Small intestine (tissue), 7 donors: ENCODE measurements at regions not wholly inside any gene's neighbourhood (a gene's known extent, or its start where the extent isn't known, plus 50 kb on each side); places are given as distances from the start of the nearest gene placed in this dataset.
"Not testable (repeated sequence)": the region's sequence is repeated elsewhere in the genome, so short reads cannot be mapped to it uniquely, and the experiment has no call there.

Source experiments
- DNase-seq, 2 donors: peaks; one replicate each; pipeline versions ENCODE4 v3.0.0 to v3.0.0-alpha.2; 2013
- FAIRE-seq: peaks from 2 replicates; lab custom pipeline; 2012; peaks lifted over from hg19 to GRCh38; lab: Jason Lieb, UNC
- H3K27ac ChIP-seq, 3 donors: one replicate each; pipeline ENCODE4 v1.5.1; 2013; ENCODE audit warnings: low read length in 2 of 3, mild to moderate bottlenecking in 2 of 3, control low read depth in 1 of 3, inconsistent platforms in 1 of 3, low read depth in 1 of 3, moderate library complexity in 1 of 3
- H3K27me3 ChIP-seq, 3 donors: one replicate each; pipeline ENCODE4 v1.6.1; 2013; ENCODE audit warnings: low read length in 3 of 3, inconsistent platforms in 1 of 3; ENCODE audit not compliant: control insufficient read depth in 3 of 3, insufficient read depth in 3 of 3
- H3K36me3 ChIP-seq, 3 donors: one replicate each; pipeline ENCODE4 v1.6.1; 2013; ENCODE audit warnings: low read length in 3 of 3, inconsistent platforms in 1 of 3, low read depth in 1 of 3, mild to moderate bottlenecking in 1 of 3, moderate library complexity in 1 of 3; ENCODE audit not compliant: control insufficient read depth in 3 of 3, insufficient read depth in 2 of 3
- H3K4me1 ChIP-seq, 3 donors: one replicate each; pipeline ENCODE4 v1.6.1; 2013; ENCODE audit warnings: low read length in 2 of 3, inconsistent platforms in 1 of 3, low read depth in 1 of 3, mild to moderate bottlenecking in 1 of 3, moderate library complexity in 1 of 3; ENCODE audit not compliant: control insufficient read depth in 3 of 3, insufficient read depth in 2 of 3
- H3K4me3 ChIP-seq, 3 donors: one replicate each; pipeline ENCODE4 v1.5.1; 2013; ENCODE audit warnings: low read length in 3 of 3, control low read depth in 1 of 3, inconsistent platforms in 1 of 3, low read depth in 1 of 3, mild to moderate bottlenecking in 1 of 3, moderate library complexity in 1 of 3
- H3K9me3 ChIP-seq, 2 donors: one replicate each; pipeline ENCODE4 v1.6.1; 2013; ENCODE audit warnings: low read depth in 1 of 2, low read length in 1 of 2; ENCODE audit not compliant: control insufficient read depth in 2 of 2, insufficient read depth in 1 of 2
- WGBS, 3 donors: extraction: QIAGEN DNeasy Blood & Tissue Kit; methylation state at CpG; one replicate each; pipeline ENCODE4 v1.1.7; 2013; 5-methylcytosine and 5-hydroxymethylcytosine counted together
- donor health status: healthy with polysubstance abuse.
- donor health status: control.
- donor health status: control.
- donor health status: Bipolar disorder and iron deficiency.
- donor health status: healthy.

DNA sequence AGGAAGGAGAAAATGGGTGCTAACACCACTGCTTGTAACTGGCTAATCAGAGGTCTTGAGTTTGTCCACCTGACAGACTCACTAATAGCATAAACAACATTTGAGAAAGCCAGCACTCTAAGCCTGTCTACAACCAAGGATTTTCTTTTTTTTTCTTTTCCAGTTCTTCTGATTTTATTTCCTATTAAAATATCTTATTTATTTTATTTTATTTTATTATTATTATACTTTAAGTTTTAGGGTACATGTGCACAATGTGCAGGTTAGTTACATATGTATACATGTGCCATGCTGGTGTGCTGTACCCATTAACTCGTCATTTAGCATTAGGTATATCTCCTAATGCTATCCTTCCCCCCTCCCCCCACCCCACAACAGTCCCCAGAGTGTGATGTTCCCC lies 888.6 kb upstream of the ARRDC3 start:
- H3K4me1 ChIP-seq, H3K27me3 ChIP-seq, H3K27ac ChIP-seq, DNase-seq, H3K36me3 ChIP-seq, H3K4me3 ChIP-seq, H3K9me3 ChIP-seq, FAIRE-seq: not testable (repeated sequence)
- 13 to 64% methylated on average over 1 of the region's 1 CpG; no CpG with 5 or more reads in 1 of the 3 donors for WGBS, 3 donors

DNA sequence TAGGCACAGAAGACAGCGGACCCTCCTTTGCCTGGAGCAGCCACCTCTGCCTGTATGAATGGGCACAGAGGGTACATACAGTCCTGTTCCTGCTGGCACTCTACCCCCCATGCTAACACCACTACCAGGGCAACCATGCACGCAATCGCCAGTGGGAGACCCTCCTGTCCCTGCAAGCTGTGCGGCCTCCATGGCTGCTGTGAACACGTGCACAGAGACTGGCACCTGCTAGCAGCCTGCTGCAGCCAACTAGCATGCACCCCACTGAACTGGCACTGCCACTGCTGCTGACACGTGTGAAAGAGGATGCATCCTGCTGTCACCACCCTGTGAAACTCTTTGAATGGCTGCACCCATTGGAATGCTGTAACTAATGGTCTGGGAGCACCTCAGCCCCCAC lies 885.2 kb upstream of the ARRDC3 start:
- H3K4me3 ChIP-seq: no peak overlapping the region
- H3K36me3 ChIP-seq: no peaks in the 10 kb centered on the region
- no peak for FAIRE-seq
- 81 to 85% (median 82%) methylated on average over 6 of the region's 6 CpGs for WGBS, 3 donors
- no peak for DNase-seq
- no peak overlapping the region for H3K27ac ChIP-seq
- no peaks in the 10 kb centered on the region for H3K27me3 ChIP-seq
- H3K4me1 ChIP-seq: no peaks in the 10 kb centered on the region
- no peaks in the 10 kb centered on the region for H3K9me3 ChIP-seq

DNA sequence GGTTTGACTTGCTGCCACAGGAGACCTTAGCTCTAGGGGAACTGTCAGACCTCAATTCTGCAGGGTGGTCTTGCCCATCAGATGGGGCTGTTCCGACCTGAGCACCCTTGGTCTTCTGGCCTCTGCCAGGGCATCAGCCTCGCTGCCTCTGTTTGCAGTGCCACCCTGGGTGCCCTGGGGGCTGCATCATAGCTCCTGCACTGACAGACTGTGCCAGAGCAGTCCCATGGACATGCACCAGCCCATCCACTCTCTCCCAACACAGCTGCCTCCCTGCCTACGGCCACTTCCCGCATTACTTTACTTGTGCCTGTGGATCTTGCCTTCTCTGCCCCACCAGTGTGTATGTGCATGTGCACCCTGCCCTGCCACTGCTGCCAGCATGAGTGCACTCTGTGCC lies 884.7 kb upstream of the ARRDC3 start:
- Histone ChIP-seq H3K27ac (no peak overlapping the region), H3K4me3 (no peak overlapping the region), H3K36me3 (no peaks in the 10 kb centered on the region), H3K4me1 (no peaks in the 10 kb centered on the region), H3K27me3 (no peaks in the 10 kb centered on the region), H3K9me3 (no peaks in the 10 kb centered on the region)
- 78 to 88% (median 82%) methylated on average over 4 of the region's 4 CpGs for whole genome bisulfite sequencing, 3 donors
- FAIRE-seq (no peak), DNase-seq (no peak)

DNA sequence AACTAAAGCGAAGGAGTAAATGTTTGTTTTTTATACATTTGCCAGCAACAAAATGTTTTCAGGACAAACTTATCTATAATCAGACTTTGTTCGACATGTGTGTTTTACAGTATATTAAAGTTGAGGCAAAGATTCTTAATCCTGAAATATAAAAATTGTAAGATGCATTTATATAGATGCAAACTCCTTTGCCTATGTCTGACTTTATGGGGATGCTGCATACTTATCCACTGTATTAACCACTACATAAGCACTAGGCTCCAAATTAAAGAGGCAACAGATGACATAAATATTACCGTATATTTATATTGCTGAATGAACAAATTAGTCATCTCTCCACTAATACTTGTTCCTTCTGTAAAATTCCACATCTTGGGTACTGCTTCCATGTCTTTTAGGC lies 882.7 kb upstream of the ARRDC3 start:
- WGBS, 3 donors: 69 to 86% (median 84%) methylated on average over 3 of the region's 3 CpGs
- Histone ChIP-seq H3K4me1 (no peaks in the 10 kb centered on the region), H3K27me3 (no peaks in the 10 kb centered on the region), H3K9me3 (no peaks in the 10 kb centered on the region), H3K4me3 (no peak overlapping the region), H3K36me3 (no peaks in the 10 kb centered on the region), H3K27ac (no peak overlapping the region)
- DNase-seq (no peak), FAIRE-seq (no peak)

DNA sequence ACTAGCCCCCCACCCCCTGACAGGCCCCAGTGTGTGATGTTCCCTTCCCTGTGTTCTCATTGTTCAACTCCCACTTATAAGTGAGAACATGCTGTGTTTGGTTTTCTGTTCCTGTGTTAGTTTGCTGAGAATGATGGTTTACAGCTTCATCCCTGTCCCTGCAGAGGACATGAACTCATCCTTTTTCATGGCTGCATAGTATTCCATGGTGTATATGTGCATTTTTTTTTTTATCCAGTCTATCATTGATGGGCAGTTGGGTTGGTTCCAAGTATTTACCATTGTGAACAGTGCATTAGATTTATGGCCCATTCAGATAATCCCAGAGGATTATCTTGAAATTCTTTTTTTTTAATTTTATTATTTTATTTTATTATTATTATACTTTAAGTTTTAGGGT lies 872.5 kb upstream of the ARRDC3 start:
- not testable (repeated sequence) for DNase-seq, H3K4me1 ChIP-seq, H3K36me3 ChIP-seq, H3K9me3 ChIP-seq, FAIRE-seq, H3K4me3 ChIP-seq, H3K27me3 ChIP-seq, H3K27ac ChIP-seq

DNA sequence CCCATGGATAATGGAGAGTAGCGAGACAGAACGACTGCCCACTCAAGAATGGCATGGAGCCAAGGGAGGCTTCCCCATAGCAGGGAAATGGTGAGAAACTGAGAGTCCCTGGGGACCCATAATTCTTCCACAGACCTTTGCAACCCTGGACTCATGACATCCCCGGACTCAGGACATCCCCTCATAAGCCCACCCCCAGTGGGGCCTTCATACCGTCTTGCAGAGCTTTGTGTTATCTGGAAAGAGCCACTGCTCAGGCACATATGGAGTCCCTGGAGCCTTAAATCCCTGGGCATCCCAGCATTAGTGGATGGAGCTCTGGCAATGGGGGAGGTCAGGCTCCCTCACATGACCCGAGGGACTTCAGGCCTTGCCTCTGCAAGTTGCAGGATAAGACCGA lies 865.4 kb upstream of the ARRDC3 start:
- Histone ChIP-seq H3K4me3 (no peak overlapping the region), H3K36me3 (no peaks in the 10 kb centered on the region), H3K4me1 (no peaks in the 10 kb centered on the region), H3K9me3 (peaks cover 0 to 20% of the 10 kb centered on the region in 2 donors), H3K27ac (no peak overlapping the region), H3K27me3 (no peaks in the 10 kb centered on the region)
- 85 to 90% (median 86%) methylated on average over 6 of the region's 6 CpGs for WGBS, 3 donors
- DNase-seq: no peak
- no peak for FAIRE-seq

DNA sequence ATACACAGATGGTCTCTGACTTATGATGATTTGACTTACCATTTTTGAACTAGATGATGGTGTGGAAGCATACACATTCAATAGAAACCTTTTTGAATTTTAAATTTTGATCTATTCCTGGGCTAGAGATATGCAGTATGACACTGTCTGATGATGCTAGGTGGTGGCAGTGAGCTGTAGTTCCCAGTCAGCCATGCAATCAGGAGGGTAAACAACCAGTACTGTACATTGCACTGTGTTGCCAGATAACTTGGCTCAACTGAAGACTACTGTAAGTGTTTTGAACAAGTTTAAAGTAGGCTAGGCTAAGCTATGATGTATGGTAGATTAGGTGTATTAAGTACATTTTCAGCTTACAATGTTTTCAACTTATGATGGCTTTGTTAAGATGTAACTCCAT lies 859.1 kb upstream of the ARRDC3 start:
- FAIRE-seq (no peak), DNase-seq (no peak)
- H3K27me3 ChIP-seq: no peaks in the 10 kb centered on the region
- H3K27ac ChIP-seq: no peak overlapping the region
- H3K36me3 ChIP-seq: no peaks in the 10 kb centered on the region
- H3K4me1 ChIP-seq: no peaks in the 10 kb centered on the region
- H3K4me3 ChIP-seq: no peak overlapping the region
- H3K9me3 ChIP-seq: no peaks in the 10 kb centered on the region

DNA sequence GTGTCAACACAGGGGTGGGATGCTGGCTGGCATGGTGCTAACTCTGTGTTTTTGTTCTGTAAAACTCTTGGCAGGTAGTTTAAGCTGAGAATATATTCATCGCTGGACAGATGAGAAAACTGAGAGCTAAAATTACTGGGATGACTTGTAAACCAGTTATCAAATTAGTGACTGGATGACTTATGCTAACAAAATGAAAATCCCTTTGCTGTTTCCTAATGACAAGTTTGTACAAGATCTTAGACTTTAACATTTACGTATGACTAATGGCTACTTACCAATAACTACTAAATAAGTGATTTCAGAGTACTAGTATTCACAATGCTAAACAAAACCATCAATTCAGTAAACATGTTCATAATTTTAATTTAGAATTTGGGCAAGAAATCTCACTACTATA lies 854.8 kb upstream of the ARRDC3 start:
- no peak for FAIRE-seq

DNA sequence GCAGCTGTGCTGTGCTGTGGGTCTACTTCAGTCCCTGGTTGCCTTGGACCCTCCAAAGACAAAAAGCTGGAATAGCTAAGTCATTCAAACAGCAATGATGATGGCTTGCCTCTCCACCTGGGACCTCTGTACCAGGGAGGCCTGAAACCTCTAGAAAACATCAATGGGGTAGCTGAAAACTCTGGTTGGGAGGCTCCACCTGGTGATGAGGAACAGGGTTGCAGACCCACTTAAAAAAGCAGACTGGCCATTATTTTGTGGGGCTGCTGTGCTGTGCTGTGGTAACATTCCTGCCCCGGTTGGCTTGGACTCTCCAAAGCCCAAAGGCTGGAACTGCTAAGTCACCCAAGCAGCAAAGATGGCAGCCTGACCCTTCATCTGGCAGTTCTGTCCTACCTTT lies 839.3 kb upstream of the ARRDC3 start:
- peaks cover 2 to 34% of the 10 kb centered on the region in 2 donors for H3K9me3 ChIP-seq
- FAIRE-seq (no peak), DNase-seq (no peak)
- 78 to 84% (median 80%) methylated on average over 1 of the region's 1 CpG for WGBS, 3 donors
- H3K27me3 ChIP-seq: no peaks in the 10 kb centered on the region
- no peak overlapping the region for H3K27ac ChIP-seq
- H3K4me3 ChIP-seq: no peak overlapping the region
- H3K4me1 ChIP-seq: no peaks in the 10 kb centered on the region
- no peaks in the 10 kb centered on the region for H3K36me3 ChIP-seq

More for the DNA sequence above, 854.8 kb upstream of the ARRDC3 start:
- WGBS, 3 donors: 88 to 95% (median 93%) methylated on average over 2 of the region's 2 CpGs
- Histone ChIP-seq H3K36me3 (no peaks in the 10 kb centered on the region), H3K27me3 (no peaks in the 10 kb centered on the region), H3K27ac (no peak overlapping the region), H3K4me1 (no peaks in the 10 kb centered on the region), H3K9me3 (no peaks in the 10 kb centered on the region), H3K4me3 (no peak overlapping the region)
- no peak for DNase-seq
